Left colon (tissue), 2 donors: ENCODE measurements at regions not wholly inside any gene's neighbourhood (a gene's known extent, or its start where the extent isn't known, plus 50 kb on each side); places are given as distances from the start of the nearest gene placed in this dataset.
A peak's percentile ranks its signal among the peaks of the same experiment; 100 is the strongest.
"Not testable (repeated sequence)": the region's sequence is repeated elsewhere in the genome, so short reads cannot be mapped to it uniquely, and the experiment has no call there.

Source experiments
- ATAC-seq: fragments of 200-7000 bp; cut with Tn5 transposase; one replicate; pipeline ENCODE4 v1.9.1; 2020; ENCODE audit warnings: mild to moderate bottlenecking, moderate library complexity
- DNase-seq, 2 donors: peaks; one replicate each; pipeline ENCODE4 v3.0.0-alpha.2; 2020
- intact Hi-C, 2 donors: fragments of 100-400 bp; cut with DNase I in 1 of 2; cut with micrococcal nuclease in 1 of 2; formaldehyde crosslinking; loops; one replicate each; pipeline versions ENCODE4 v1.11.2 to v1.14.0; 2022; cut with DNase I, micrococcal nuclease
- donor health status: DM: no; HTN: no; CAD: no.
- donor health status: DM: yes; HTN: yes; CAD: no.

- DNase-seq, intact Hi-C loops, ATAC-seq: not testable (repeated sequence)
Observed at GRCh38 chr1:78203410-78203982, 157.7 kb downstream of the GIPC2 start.

GRCh38 chr1:78210175-78210574 lies 164.4 kb downstream of the GIPC2 start:
- DNase-seq, result no peak
- intact Hi-C loops, result no loop called here
- ATAC-seq, result no peak

DNA sequence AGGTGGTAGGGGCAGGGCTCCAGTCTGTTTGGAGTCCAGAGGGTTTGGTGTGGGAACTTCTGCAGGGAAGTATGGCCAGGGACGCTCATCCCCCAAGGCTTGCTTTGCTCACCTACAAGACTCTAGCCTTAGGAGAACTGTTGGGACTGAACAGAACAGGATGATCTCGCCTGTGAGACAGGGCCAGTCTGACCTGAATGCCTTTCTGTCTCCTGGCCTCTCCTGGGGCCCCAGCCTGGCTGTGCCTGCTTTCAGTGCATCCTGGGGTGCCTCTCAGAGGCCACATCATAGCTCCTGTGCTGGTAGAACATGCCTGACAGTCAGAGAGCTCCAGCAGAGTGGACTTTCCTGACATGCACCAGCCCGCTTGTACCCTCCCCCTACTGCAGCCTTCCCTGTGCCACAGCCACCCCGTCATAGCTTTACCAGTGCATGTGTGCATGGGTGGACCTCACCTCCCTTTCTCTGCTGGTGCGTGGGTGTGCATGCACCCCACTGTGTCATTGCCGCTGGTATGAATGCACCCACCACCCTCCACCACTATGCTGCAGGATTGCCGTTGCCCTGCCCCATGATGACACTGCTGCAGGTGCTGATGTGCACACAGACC lies 165.8 kb downstream of the GIPC2 start:
- intact Hi-C loops, result no loop called here
- DNase-seq (no peak), ATAC-seq (no peak)

- intact Hi-C loops, result no loop called here
- DNase-seq (peak; percentile 17 to 55), ATAC-seq (peak; percentile 91)
Observed at GRCh38 chr1:78214334-78214733, 168.6 kb downstream of the GIPC2 start.

- no peak for ATAC-seq
- no peak for DNase-seq
- intact Hi-C loops, result no loop called here
Observed at GRCh38 chr1:78222225-78222959, 176.6 kb downstream of the GIPC2 start.

- DNase-seq, result no peak
- no peak for ATAC-seq
- intact Hi-C loops, result no loop called here
Observed at GRCh38 chr1:78222960-78223358, 177.2 kb downstream of the GIPC2 start.

GRCh38 chr1:78223417-78224215 lies 177.8 kb downstream of the GIPC2 start:
- intact Hi-C loops, result no loop called here
- no peak for DNase-seq
- peak; percentile 40 for ATAC-seq

DNA sequence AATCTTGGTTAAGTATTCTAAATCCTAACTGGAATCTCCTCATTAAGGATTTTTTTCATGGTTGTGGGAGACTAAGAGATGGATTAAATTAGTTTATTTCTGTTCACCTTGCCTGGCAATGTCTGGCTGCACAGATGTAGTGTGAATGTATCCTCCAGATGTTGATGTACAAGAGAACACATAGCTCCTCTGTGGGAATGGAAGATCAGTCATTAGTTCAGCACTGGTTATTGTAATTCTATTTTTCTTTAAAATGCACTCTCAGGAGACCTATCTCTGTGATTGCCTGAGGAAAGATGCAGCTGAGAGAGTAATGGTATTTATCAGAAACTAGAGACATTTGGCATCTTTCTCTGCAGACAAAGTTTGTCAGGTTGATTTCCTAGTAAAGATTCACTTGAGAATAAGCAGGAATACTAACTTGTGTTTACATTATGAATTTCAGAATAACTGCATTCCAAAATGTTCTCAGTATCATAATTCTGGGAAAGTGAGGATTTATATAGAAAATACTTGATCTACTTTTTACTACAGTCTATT lies 178.6 kb downstream of the GIPC2 start:
- DNase-seq (no peak), ATAC-seq (no peak)
- intact Hi-C loops, result no loop called here

DNA sequence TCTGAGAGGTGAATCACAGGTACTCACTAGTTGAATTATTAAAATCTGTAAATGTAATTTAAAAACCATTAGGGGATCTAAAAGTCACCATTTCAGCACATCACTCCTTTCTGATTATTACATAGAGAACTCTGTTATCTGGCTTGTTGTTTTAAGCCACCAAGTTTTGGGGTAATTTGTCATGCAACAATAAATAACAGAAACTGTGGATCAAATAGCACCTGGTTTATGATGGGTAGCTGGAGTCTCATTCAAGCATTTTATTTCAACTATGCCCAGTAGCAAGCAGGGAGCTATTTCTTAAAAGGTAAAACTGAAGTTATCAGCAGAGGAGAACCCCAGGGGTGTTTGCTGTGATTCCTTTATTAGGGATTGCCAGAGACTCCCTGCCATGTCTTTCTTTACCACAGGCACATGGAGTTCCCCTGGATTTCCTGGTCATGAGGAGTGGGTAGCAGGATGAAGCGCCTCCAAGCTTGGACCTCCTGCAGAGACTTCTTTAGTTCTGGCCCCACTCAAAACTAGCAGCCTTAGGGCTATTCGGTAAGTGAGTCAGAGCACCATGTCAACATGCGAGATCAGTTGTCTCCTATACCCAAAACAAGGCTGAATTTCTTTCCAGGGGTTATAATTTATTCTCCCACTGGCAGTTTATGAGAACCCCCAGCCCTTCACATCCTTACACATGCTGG lies 179.2 kb downstream of the GIPC2 start:
- intact Hi-C loops, result no loop called here
- ATAC-seq (no peak), DNase-seq (no peak)

- DNase-seq (no peak), ATAC-seq (no peak)
- intact Hi-C loops, result no loop called here
Observed at GRCh38 chr1:78226784-78227183, 181.0 kb downstream of the GIPC2 start.

DNA sequence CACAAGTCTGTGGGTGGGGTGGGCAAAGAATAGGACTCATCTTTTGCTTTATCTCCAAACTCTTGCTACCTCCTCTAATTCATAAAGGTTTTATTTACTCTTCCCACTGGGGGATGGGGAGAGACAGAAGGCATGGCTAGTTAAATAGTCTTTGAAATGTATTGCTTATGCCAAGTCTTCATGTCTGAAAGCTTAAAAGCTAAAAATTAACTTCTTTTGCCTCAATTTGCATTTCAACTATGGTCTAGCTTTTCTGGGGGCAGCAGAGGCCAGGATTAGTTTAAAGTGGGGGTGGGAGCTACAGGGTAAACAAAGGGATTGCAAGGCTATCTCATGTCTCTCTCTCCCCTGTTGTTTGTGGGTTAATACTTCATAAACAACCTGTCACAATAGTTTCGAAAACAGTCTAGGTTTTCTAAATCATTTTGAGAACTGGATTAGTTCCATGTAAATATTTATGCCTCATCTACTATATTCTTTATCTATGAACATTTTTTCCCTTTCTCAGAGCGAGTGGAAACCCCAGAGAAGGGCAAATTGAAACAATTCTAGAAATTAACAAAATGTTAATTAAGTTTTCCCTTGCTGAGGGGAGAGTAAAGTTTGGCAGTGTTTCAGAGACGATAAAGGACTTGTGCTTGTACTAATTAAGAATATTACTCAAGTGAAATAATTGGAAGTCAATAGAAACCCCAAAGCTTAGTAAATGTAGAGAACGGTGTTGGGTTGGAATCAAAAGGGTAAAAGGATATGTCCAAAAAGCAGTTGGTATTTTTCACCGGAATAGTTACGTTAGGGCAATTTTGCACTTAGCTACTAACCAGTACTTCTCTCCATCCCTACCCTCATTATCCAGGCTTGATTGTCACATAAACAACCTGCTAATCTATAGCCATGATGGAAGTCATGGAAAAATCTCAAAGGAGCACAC lies 182.2 kb downstream of the GIPC2 start:
- intact Hi-C loops, result no loop called here
- DNase-seq (no peak), ATAC-seq (no peak)

DNA sequence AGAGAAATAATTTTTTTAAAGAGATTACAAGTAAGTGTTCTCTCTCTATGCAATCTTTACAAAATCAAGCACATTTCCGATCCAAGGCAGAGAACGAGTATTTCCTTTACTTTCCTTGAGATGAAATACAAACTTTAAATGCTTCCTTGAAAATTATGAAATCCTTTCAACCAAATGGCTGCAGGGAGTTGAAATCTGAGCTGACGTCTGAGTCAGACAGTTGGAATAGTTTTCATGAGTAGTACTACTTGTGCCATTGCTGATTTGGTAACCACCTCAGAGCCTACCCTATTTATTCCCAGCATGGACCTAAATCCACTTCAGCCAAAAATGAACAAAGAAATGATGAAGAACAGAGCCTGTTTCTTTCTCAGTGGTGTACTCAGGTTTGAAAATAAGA lies 183.6 kb downstream of the GIPC2 start:
- intact Hi-C loops, result no loop called here
- no peak for ATAC-seq
- DNase-seq, result no peak

DNA sequence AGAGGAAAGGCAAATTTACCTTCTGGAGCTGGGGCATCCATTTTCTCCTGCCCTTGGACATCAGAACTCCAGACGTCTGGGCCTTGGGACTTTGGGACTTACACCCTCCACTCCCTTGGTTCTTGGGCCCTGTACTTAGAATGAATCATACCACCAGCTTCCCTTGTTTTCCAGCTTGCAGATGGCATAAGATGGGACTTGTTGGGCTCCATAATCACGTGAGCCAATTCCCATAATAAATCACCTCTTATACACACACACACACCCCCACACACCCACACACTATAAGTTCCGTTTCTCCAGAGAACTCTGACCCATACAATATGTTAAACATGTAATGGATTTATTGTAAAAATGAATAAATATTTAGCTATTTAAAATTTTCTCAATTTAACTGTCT lies 185.7 kb downstream of the GIPC2 start:
- intact Hi-C loops, result no loop called here
- ATAC-seq (peak; percentile 95), DNase-seq (peak; percentile 23 to 57)

DNA sequence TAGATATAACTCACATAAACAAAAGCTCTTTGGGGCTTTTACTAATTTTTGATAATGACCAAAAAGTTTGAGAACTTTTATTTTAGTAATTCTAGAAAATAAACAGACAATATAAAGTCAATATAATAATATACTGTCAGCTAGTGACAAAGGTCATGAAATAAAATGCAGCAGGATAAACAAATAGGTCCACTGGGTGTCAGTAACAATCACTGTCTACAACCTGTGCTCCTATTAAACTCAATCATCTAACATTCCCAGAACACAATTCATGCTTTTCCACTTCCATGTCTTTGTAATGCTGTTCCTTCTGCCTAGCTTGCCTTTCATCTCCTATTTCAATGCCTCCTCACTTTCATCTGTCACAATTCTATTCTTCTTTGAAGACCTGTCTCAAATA lies 186.1 kb downstream of the GIPC2 start:
- peak; percentile 85 for ATAC-seq
- intact Hi-C loops, result no loop called here

DNA sequence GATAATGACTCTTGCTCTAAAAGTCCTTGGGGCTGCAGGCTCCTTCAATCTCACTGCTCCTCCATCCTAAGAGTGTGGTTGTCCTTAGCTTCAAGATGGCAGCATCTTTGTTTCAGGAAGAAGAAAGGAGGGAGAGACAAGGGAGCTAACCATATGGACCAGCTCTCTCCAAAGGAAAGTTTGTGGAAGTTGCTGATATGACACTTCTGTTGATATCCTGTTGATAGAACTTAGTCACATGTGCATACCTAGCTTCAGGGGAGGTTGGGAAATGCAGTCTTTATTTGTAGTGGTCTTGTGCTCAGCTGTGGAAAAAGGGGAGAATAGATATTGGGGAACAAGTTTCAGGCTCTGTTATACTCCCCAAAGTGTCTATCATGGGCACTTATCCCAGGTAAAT lies 186.9 kb downstream of the GIPC2 start:
- intact Hi-C loops, result no loop called here
- ATAC-seq (no peak), DNase-seq (no peak)

More for the DNA sequence above, 186.1 kb downstream of the GIPC2 start:
- no peak for DNase-seq

DNA sequence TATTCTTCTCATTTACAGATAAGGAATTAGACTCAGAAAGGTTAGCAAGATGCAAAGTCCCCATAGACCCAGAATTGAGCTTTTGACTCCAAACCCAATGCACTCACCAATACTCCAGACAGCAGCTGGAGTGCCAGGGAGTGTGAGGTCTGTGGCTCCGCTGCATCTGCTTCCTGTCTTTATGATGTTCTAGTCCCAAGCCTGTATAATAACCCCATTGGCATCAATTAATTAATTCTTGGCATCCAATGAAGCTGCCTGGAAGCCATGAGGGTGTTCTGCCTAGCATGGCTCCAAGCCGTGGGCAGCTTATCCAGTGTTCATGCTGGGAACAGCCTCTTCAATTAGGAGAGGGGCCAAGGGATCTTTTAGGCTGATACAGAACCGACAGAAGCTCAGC lies 188.7 kb downstream of the GIPC2 start:
- DNase-seq, result no peak
- intact Hi-C loops, result no loop called here
- no peak for ATAC-seq

GRCh38 chr1:78236716-78237115 lies 190.9 kb downstream of the GIPC2 start:
- intact Hi-C loops, result no loop called here
- no peak for ATAC-seq

More at GRCh38 chr1:78236716-78237115, 190.9 kb downstream of the GIPC2 start:
- DNase-seq, result no peak
